Jurkat, Clone E6-1 (cell line): ENCODE measurements at regions not wholly inside any gene's neighbourhood (a gene's known extent, or its start where the extent isn't known, plus 50 kb on each side); places are given as distances from the start of the nearest gene placed in this dataset.
A peak's percentile ranks its signal among the peaks of the same experiment; 100 is the strongest.

Experiments
- DNase-seq: peaks from one replicate; pipeline ENCODE4 v3.0.0-alpha.2; 2011; ENCODE audit warnings: low read depth, low spot score
- H3K4me3 ChIP-seq: 2 replicates; pipeline ENCODE4 v1.5.1; 2011; ENCODE audit warnings: mild to moderate bottlenecking, low read length, control low read depth, moderate library complexity

DNA sequence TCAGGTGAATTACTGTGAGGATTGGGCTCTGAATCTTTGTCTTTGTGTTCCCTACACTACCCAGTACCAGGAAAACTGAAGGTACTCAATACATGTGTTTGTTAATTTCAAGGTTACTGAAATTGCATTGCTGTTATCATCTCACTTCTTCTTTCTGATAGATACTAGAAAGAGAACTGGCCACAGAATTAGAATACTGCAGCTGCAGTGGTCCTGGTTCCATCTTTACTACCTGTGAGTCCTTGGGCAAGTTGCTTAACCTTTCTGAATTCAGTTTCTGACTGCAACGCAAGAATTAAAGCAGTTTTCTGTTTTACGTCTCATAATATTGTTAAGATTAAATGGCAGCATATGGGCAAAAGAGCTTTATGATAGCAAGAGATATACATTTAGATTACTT is 263.5 kb downstream of the LMO4 start:
- no peak overlapping the region for H3K4me3 ChIP-seq
- DNase-seq = no peak

DNA sequence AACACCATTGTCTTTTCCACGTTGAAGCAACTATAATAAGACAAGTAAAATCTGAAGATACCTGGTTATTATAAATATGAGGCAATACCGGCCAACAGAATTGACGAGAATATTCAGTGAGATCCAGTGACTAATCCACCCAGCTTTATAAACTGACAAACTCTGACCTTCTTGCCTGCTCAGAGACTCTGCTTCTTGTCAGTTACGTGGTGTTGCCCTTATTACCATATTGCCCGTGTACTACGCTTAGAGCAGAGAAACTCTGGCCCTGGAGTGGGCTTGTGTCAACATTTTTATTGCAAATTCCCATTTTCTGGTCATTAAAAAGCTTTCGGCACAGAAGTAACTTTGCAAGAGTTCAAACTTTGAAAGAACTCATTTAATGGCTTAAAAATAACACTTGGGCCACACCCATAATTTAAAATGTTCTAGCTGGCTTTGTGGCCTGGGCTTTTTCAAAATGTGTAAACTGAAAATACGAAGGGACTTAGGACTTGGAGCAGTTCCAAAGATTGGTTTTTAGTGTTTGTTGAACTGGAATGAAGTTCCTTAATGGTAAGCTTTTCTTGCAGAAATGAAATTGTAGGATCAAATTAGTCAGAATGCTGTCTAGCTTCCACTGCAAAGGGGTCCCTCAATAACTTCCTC is 266.2 kb downstream of the LMO4 start:
- no peak overlapping the region for H3K4me3 ChIP-seq

DNA sequence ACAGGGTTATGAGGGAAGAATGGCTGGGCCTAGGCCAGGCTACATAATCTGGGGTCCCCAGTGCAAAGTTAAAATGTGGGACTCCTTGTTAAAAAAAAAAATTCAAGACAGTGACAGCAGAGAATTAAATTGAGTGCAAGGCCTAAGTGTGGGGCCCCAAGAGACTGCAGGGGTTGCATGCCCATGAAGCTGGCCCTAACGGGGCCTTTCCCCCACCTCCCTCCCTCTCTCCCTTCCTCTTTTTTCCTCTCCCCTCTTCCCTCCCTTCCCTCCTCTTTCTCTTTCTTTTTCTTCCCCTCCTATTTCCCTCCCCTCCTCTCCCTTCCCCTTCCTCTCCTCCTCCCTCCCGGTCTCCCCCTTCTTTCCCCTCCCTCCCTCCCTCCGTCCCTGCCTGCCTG is 266.7 kb downstream of the LMO4 start:
- H3K4me3 ChIP-seq = no peak overlapping the region
- no peak for DNase-seq

More for the DNA sequence above, 266.2 kb downstream of the LMO4 start:
- DNase-seq = no peak

DNA sequence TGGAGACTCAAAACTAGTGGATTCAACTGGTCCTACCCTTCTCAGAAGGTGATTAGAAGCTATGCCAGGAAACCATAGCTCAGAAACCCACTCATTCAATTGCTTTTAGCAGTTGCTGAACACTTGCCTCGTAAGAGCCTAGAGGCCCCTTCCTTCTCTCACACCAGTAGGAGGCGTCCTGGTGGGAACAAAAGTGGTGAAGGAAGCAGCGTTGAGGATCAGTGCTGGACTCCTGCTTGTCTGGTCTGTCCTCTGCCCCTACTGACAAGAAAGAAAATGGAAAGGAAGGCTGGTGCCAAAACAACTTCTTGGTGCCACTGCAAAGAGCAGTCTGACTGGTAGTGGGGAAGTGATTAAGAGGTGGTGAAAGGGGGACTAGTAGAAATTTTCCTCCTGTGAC is 269.7 kb downstream of the LMO4 start:
- DNase-seq = peak; percentile 14
- no peak overlapping the region for H3K4me3 ChIP-seq

DNA sequence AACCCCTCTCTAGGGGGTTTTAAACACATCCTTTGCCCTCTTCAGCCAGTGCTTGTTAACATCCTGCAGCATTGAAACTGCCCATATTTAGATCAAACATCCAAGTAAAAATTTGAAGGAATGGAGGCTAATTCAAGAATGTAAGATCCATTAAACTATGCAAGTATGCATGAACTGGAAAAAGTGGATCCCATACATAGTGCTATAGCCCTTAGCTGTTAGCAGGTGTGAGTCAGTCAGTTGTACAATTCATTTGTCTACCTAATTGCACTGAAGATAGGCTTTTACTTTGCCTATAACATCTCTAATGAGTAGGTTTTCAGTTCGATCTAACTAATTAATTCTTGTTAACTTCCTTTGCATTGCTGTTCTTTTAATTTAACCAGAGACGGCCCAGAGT is 270.9 kb downstream of the LMO4 start:
- DNase-seq = no peak

GRCh38 chr1:87600055-87600850 is 271.6 kb downstream of the LMO4 start:
- DNase-seq = no peak
- H3K4me3 ChIP-seq = no peak overlapping the region

More for the DNA sequence above, 270.9 kb downstream of the LMO4 start:
- no peak overlapping the region for H3K4me3 ChIP-seq

DNA sequence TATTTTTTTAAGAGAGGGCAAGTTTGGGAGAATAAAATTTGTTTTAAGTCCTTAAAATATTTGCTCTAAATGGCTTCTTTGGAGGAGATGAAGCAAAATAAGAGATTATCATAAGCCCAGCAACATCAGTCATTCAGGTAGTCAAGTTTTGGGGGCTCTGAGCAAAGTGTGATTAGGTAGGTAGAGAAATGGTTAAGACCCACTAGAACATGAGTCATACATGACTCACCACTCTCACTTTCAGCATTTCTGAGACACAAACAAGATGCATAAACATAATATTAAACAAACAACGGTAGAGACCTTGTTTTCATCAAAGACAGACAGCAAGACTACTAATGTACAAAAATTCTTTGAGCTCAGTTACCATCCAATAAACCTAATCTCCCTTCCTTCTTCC is 272.2 kb downstream of the LMO4 start:
- no peak overlapping the region for H3K4me3 ChIP-seq

DNA sequence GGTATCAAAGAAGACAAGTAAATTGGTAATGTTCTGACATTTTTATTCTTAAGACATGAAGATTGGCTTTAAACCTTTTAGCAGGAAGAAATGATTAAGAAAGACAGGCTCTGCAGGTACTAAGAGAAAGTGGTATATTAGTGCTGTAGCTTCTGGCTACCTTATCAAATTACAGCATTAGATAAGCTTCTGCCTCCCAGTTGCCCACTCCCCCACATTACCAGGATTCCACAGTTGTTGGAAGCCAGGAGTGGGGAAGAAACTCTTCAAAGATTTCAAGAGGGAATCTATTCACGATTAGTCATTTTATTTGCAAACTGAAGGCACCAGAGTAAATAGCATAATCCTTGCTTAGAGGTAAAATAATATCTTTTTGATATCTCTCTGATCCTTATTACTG is 274.9 kb downstream of the LMO4 start:
- no peak overlapping the region for H3K4me3 ChIP-seq
- DNase-seq = no peak

More for the DNA sequence above, 272.2 kb downstream of the LMO4 start:
- no peak for DNase-seq

DNA sequence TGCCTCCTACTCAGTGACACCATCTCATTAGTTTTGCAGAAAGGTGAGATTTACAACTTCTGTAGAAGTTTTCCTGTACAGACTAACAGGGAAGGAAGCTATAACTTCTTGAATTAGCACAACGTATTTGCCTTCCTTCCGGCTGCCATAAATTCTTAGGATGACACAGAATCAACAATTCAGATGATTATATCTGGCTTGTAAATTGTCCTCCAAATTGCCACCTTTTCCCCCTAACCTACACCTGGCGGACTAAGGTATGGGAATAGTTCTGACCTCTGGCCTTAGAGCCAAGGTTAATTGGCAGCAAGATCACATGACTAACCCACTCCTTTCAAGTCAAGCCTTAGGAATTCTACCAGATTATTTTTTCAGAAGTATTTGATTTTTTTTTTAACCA is 284.3 kb downstream of the LMO4 start:
- DNase-seq = no peak
- no peak overlapping the region for H3K4me3 ChIP-seq

DNA sequence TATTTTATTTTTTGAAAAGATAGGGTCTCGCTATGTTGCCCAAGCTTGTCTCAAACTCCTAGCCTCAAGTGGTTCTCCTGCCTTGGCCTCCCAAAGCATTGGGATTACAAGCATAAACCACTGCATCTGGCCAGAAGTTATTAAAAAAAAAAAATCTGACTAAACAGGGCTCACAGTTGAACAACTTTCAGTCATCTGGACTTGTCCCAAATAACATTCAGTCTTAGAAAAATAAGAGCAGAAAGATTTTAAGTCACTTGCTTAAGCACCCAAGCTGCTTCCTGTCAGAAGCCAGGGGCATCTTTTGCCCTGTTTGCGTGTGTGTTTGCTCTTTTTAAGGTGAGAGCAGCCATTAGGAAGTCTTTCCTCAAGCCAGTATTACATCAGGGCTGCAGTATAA is 286.8 kb downstream of the LMO4 start:
- H3K4me3 ChIP-seq = no peak overlapping the region

GRCh38 chr1:87615901-87616300 is 287.2 kb downstream of the LMO4 start:
- H3K4me3 ChIP-seq = no peak overlapping the region
- no peak for DNase-seq

More for the DNA sequence above, 286.8 kb downstream of the LMO4 start:
- no peak for DNase-seq

DNA sequence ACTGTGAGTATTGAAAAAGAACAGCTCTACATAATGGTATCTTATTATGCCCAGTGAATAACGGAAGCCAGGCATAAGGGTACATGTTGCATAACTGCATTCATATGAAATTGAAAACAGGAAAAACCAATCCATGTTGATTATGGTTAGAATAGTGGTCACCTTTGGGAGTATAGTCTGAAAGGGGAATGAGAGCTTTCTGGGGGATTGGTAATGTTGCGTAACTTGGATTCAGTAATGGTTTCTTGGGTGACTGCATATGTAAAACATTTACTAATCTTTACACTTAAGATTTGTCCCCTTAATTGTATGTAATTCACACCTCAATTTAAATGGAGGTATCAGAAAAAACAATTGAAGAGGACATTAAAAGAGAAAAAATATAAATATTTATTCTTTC is 292.1 kb downstream of the LMO4 start:
- no peak for DNase-seq
- no peak overlapping the region for H3K4me3 ChIP-seq

DNA sequence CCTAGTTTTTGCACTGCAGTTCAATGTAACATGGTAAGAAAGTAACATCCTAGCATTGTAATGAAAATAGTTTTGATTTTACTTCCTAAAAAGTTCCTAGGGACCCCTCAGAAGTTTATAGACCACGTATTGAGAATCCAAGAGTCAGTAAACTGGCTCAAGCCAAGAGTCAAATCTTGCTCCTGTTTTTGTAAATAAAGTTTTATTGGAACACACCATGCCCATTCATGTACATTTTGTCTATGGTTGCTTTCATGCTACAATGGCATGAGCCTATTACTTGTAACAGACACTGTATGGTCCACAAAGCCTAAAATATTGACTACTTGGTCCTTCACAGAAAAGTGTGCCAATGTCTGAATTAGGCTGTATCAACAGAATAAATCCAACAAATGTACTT is 301.0 kb downstream of the LMO4 start:
- no peak for DNase-seq
- no peak overlapping the region for H3K4me3 ChIP-seq

- no peak for DNase-seq
- H3K4me3 ChIP-seq = no peak overlapping the region
Observed at GRCh38 chr1:87632232-87632631, 303.6 kb downstream of the LMO4 start.

GRCh38 chr1:87636198-87636892 is 307.7 kb downstream of the LMO4 start:
- no peak overlapping the region for H3K4me3 ChIP-seq
- no peak for DNase-seq

DNA sequence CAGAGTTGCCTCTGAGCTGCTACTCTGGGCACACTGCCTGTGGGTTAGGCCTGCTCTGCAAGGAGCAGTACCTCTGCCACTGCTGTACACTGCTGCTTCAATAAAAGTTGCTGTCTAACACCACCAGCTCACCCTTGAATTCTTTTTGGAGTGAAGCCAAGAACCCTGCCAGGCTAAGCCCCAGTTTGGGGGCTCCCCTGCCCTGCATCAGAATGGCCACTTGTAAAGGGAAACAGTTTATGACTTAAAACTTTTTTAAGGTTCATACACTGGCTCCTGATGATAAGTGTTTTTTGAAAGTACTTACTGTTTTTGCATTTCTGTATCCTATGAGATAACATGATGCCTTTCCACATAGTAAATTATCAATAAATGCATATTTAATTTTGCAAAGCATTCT is 310.0 kb downstream of the LMO4 start:
- H3K4me3 ChIP-seq = no peak overlapping the region
- no peak for DNase-seq

- no peak overlapping the region for H3K4me3 ChIP-seq
- DNase-seq = no peak
Observed at GRCh38 chr1:87641996-87642395, 313.3 kb downstream of the LMO4 start.

- no peak overlapping the region for H3K4me3 ChIP-seq
- DNase-seq = no peak
Observed at GRCh38 chr1:87642581-87643221, 314.0 kb downstream of the LMO4 start.

DNA sequence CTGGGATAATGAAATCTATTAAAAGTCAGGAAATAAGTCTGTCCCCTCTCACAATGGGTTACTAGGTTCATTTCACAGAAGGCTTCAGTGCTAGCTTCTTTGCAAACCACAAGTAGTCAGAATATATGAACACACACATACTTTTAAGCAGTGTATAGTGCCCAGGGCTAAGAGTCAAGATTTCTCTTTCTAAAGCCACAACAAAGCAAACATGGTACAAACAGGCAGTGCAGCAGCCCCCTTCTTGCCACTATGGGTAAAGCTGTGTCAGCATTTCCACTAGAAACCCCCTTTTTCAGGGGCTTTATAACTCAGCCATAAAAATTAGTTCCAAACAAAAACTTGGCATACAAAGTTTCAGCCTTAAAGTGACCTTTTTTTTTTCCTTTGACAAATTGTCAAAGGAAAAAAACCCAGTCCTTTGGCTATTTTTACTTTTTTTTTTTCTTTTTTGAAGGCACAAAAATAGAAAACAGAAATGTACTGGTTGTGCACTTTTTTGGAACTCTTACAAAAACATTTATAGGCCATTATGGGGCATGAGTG is 315.4 kb downstream of the LMO4 start:
- no peak for DNase-seq
- H3K4me3 ChIP-seq = no peak overlapping the region
